PC-9 (cell line): ENCODE measurements at regions not wholly inside any gene's neighbourhood (a gene's known extent, or its start where the extent isn't known, plus 50 kb on each side); places are given as distances from the start of the nearest gene placed in this dataset.

Experiments
- BruUV-seq: library from RNA; stranded (reverse); fragments of 400-500 nt; replicated peaks from 2 replicates; lab custom pipeline; 2021; lab: Mats Ljungman, UMichigan
- CTCF ChIA-PET: fragments of 300-600 bp; sonication (Branson Sonifier 250); formaldehyde crosslinking; loops from one replicate; lab custom pipeline; 2022; ENCODE audit warnings: antibody characterized with exemption; lab: Charles Lee
- POLR2A ChIA-PET: fragments of 300-600 bp; sonication (Branson Sonifier 250); formaldehyde crosslinking; loops from one replicate; lab custom pipeline; 2022; ENCODE audit warnings: antibody characterized with exemption; ENCODE audit not compliant: unreplicated experiment; lab: Charles Lee
- DNase-seq, 2 experiments: peaks; one replicate each; pipeline versions ENCODE4 v3.0.0 to v3.0.0-alpha.2; 2015 to 2022; ENCODE audit warnings: mixed read lengths in 1 of 2
- H2AFZ ChIP-seq: fragments of 200-600 bp; sonication (generic); 2 replicates; pipeline ENCODE4 v1.8.1; 2017; ENCODE audit warnings: antibody characterized with exemption
- H3F3A ChIP-seq: fragments of 200-600 bp; sonication (generic); 2 replicates; pipeline ENCODE4 v1.8.1; 2017; ENCODE audit warnings: antibody characterized with exemption, mild to moderate bottlenecking, low read depth; ENCODE audit not compliant: insufficient read depth
- H3K27ac ChIP-seq: fragments of 200-600 bp; sonication (generic); 2 replicates; pipeline ENCODE4 v1.6.1; 2016; ENCODE audit warnings: mixed run types
- H3K27me3 ChIP-seq: fragments of 200-600 bp; sonication (generic); 2 replicates; pipeline ENCODE4 v1.6.1; 2016; ENCODE audit warnings: low read depth, mixed run types; ENCODE audit not compliant: insufficient read depth
- H3K36me3 ChIP-seq: fragments of 200-600 bp; sonication (generic); 2 replicates; pipeline ENCODE4 v1.6.1; 2016; ENCODE audit warnings: low read depth, mixed run types
- H3K4me1 ChIP-seq: fragments of 200-600 bp; sonication (generic); replicated peaks from 2 replicates; pipeline ENCODE4 v1.6.1; 2016; ENCODE audit warnings: mixed run types; ENCODE audit not compliant: insufficient read depth
- H3K4me2 ChIP-seq: fragments of 200-600 bp; sonication (generic); 2 replicates; pipeline ENCODE4 v1.6.1; 2017; ENCODE audit warnings: mixed run types
- H3K4me3 ChIP-seq: fragments of 200-600 bp; sonication (generic); 2 replicates; pipeline ENCODE4 v1.6.1; 2016; ENCODE audit warnings: mixed run types
- H3K79me2 ChIP-seq: fragments of 200-600 bp; sonication (generic); 2 replicates; pipeline ENCODE4 v1.6.1; 2017; ENCODE audit warnings: low read depth, mixed run types
- H3K9me2 ChIP-seq: fragments of 200-600 bp; sonication (generic); 2 replicates; pipeline ENCODE4 v1.8.1; 2017; ENCODE audit warnings: mild to moderate bottlenecking; ENCODE audit not compliant: insufficient read depth
- H3K9me3 ChIP-seq: fragments of 200-600 bp; sonication (generic); 2 replicates; pipeline ENCODE4 v1.8.1; 2016; ENCODE audit warnings: low read depth; ENCODE audit not compliant: insufficient read depth
- H4K20me1 ChIP-seq: fragments of 200-600 bp; sonication (generic); 2 replicates; pipeline ENCODE4 v1.8.1; 2017; ENCODE audit not compliant: insufficient read depth
- CTCF ChIP-seq: fragments of 200-600 bp; sonication (generic); conservative IDR thresholded peaks from 2 replicates; pipeline ENCODE4 v1.6.1; 2017; ENCODE audit warnings: mixed run types, antibody characterized with exemption, mild to moderate bottlenecking, moderate library complexity
- EZH2 ChIP-seq: fragments of 200-600 bp; sonication (generic); IDR thresholded peaks from 2 replicates; pipeline ENCODE4 v1.8.0; 2017; ENCODE audit warnings: antibody characterized with exemption, low read depth
- intact Hi-C: fragments of 100-400 bp; cut with micrococcal nuclease; formaldehyde crosslinking; loops from one replicate; pipeline ENCODE4 v1.10.0; 2022; ENCODE audit not compliant: unreplicated experiment

DNA sequence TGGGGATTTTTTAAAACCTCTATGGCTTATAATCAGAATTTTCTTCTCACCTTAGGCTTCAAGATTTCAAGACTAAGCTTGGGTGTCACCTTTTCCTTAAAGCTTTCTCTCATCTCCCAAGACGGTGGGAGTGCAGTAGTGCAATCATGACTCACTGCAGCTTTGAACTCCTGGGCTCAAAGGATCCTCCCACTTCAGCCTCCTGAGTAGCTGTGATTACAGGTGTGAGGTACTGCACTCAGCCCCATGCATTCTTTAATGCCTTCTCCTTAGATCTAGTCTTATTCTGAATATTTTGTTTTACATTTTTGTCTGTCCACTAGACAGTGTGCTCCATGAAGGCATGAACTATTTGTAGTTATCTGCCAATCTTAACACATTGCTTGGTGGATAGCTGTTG, 55.7 kb upstream of the FAT3 start:
- intact Hi-C loops: no loop called here
- TF ChIP-seq EZH2: no peak
- TF ChIP-seq CTCF: no peak
- Histone ChIP-seq H3K79me2 (no peaks in the 10 kb centered on the region), H2AFZ (no peak overlapping the region), H3K27me3 (no peaks in the 10 kb centered on the region), H3K4me2 (no peak overlapping the region), H3K36me3 (no peaks in the 10 kb centered on the region), H3F3A (no peaks in the 10 kb centered on the region), H3K4me1 (no peaks in the 10 kb centered on the region), H4K20me1 (no peaks in the 10 kb centered on the region), H3K9me3 (no peaks in the 10 kb centered on the region), H3K27ac (no peak overlapping the region), H3K9me2 (no peaks in the 10 kb centered on the region), H3K4me3 (no peak overlapping the region)
- DNase-seq: peak in 1 of 2 experiments; percentile 39
- BruUV-seq: no TSS peak
- POLR2A ChIA-PET: interaction anchor here (0.7 kb wide), 1 partner anchor 135 kb away, joined by 4 read pairs; no protein-coding TSS in a partner anchor
- CTCF ChIA-PET: no interaction called here

DNA sequence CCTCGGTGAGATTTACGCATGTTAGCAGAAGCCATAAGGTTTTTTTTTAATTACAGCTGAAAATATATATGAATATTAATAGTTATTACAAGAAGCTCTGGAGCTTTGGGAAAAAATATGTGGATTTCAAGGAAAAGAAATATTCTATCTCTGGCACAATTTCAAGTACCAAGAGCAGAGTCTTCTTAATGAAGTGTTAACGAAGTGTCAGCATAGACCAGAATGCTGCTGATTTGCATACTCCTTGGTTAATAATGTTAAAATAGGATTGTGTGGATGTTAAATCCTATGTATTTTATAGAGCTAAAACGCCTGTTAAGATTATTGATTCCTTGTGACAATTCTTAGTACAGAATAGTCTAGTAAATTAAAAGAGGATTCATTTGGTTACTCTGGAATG, 57.0 kb upstream of the FAT3 start:
- no TSS peak for BruUV-seq
- ChIA-PET CTCF (no interaction called here), POLR2A (no interaction called here)
- TF ChIP-seq CTCF: no peak
- no peak for TF ChIP-seq EZH2
- DNase-seq: no peak
- Histone ChIP-seq H3F3A (no peaks in the 10 kb centered on the region), H3K4me3 (no peak overlapping the region), H3K4me2 (no peak overlapping the region), H3K36me3 (no peaks in the 10 kb centered on the region), H3K27me3 (no peaks in the 10 kb centered on the region), H3K27ac (no peak overlapping the region), H3K9me3 (no peaks in the 10 kb centered on the region), H3K9me2 (no peaks in the 10 kb centered on the region), H3K79me2 (no peaks in the 10 kb centered on the region), H3K4me1 (no peaks in the 10 kb centered on the region), H4K20me1 (no peaks in the 10 kb centered on the region), H2AFZ (no peak overlapping the region)
- intact Hi-C loops: no loop called here

- Histone ChIP-seq H4K20me1 (no peaks in the 10 kb centered on the region), H3K36me3 (no peaks in the 10 kb centered on the region), H3F3A (no peaks in the 10 kb centered on the region), H3K4me1 (no peaks in the 10 kb centered on the region), H3K4me2 (no peak overlapping the region), H3K4me3 (no peak overlapping the region), H3K9me2 (no peaks in the 10 kb centered on the region), H2AFZ (no peak overlapping the region; the same call in 1 of the 2 replicates), H3K9me3 (no peaks in the 10 kb centered on the region), H3K27me3 (no peaks in the 10 kb centered on the region), H3K27ac (no peak overlapping the region), H3K79me2 (no peaks in the 10 kb centered on the region)
- no TSS peak for BruUV-seq
- ChIA-PET CTCF (no interaction called here), POLR2A (no interaction called here)
- DNase-seq: no peak
- intact Hi-C loops: no loop called here
- TF ChIP-seq EZH2 (no peak), CTCF (no peak)
Measured at GRCh38 chr11:92166335-92166734, 58.3 kb upstream of the FAT3 start.
